Ascending aorta (tissue), 2 donors: ENCODE measurements at regions not wholly inside any gene's neighbourhood (a gene's known extent, or its start where the extent isn't known, plus 50 kb on each side); places are given as distances from the start of the nearest gene placed in this dataset.

ENCODE experiments used
- DNase-seq, 2 donors: peaks; one replicate each; pipeline ENCODE4 v3.0.0-alpha.2; 2019; ENCODE audit warnings: low spot score in 2 of 2
- H3K27ac ChIP-seq, 2 donors: fragments of 200-600 bp; sonication (generic); one replicate each; pipeline ENCODE4 v1.5.1; 2016 to 2017; ENCODE audit warnings: mild to moderate bottlenecking in 1 of 2
- H3K27me3 ChIP-seq: fragments of 200-600 bp; sonication (generic); one replicate; pipeline ENCODE4 v1.5.1; 2017
- H3K36me3 ChIP-seq, 2 donors: fragments of 200-600 bp; sonication (generic); one replicate each; pipeline ENCODE4 v1.5.1; 2016
- H3K4me1 ChIP-seq, 2 donors: fragments of 200-600 bp; sonication (generic); one replicate each; pipeline ENCODE4 v1.5.1; 2016 to 2017; ENCODE audit warnings: mild to moderate bottlenecking in 1 of 2
- H3K4me3 ChIP-seq, 2 donors: fragments of 200-600 bp; sonication (generic); one replicate each; pipeline ENCODE4 v1.5.1; 2016 to 2017; ENCODE audit warnings: mild to moderate bottlenecking in 1 of 2
- H3K9me3 ChIP-seq, 2 donors: fragments of 200-600 bp; sonication (generic); one replicate each; pipeline ENCODE4 v1.5.1; 2016
- intact Hi-C: fragments of 100-400 bp; cut with DNase I; formaldehyde crosslinking; loops from one replicate; pipeline ENCODE4 v1.15.1; 2023
- TF ChIP-seq, protein P1 (sequence below), 3 experiments: fragments of 200-600 bp in 2 of 3; fragments of 450-650 bp in 1 of 3; sonication (generic) in 2 of 3; IDR thresholded peaks; one replicate each; pipeline ENCODE4 v1.5.1; 2016 to 2019; ENCODE audit warnings: antibody characterized with exemption in 3 of 3, mild to moderate bottlenecking in 1 of 3, moderate library complexity in 1 of 3

- TF ChIP-seq, protein P1, sequence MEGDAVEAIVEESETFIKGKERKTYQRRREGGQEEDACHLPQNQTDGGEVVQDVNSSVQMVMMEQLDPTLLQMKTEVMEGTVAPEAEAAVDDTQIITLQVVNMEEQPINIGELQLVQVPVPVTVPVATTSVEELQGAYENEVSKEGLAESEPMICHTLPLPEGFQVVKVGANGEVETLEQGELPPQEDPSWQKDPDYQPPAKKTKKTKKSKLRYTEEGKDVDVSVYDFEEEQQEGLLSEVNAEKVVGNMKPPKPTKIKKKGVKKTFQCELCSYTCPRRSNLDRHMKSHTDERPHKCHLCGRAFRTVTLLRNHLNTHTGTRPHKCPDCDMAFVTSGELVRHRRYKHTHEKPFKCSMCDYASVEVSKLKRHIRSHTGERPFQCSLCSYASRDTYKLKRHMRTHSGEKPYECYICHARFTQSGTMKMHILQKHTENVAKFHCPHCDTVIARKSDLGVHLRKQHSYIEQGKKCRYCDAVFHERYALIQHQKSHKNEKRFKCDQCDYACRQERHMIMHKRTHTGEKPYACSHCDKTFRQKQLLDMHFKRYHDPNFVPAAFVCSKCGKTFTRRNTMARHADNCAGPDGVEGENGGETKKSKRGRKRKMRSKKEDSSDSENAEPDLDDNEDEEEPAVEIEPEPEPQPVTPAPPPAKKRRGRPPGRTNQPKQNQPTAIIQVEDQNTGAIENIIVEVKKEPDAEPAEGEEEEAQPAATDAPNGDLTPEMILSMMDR (IDR thresholded peaks at IDR 0.05) = no peak
- intact Hi-C loops = no loop called here
- Histone ChIP-seq H3K36me3 (no peaks in the 10 kb centered on the region), H3K4me1 (no peaks in the 10 kb centered on the region), H3K9me3 (no peaks in the 10 kb centered on the region), H3K27me3 (no peaks in the 10 kb centered on the region), H3K27ac (no peak overlapping the region), H3K4me3 (no peak overlapping the region)
- no peak for DNase-seq
Observed at GRCh38 chr2:83744855-83745254, 714.2 kb downstream of the SUCLG1 start.

DNA sequence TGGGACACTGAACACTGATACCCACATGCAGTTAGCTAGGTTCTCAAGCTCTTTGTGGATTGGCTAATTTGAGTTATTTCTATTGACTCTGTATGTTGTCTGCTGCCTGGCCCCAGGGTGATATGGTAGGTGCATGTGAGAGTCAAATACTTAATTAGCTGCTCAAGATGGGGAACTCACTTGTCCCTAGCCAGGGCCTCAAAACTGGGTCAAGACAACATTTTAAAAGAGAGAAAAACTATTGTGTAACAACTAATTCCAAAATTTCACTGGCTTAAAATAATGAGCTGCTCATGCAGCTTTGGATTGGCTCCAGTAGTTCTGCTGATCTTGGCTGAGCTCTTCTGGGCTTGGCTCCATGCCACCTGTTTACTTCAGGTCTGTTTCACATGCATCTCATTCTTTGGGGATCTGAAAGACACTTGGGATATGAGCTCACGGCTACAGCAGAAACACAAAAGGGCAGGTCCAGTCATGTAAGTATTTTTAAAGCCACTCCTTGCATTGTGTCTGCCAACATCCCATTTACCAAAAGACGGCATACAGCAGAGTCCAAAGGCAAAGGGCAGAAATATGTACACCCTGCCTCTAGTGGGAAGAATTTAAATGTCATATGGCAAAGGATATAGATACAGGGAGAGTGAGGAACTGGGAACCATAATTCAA lies 716.8 kb downstream of the SUCLG1 start:
- H3K36me3 ChIP-seq = no peaks in the 10 kb centered on the region
- no peak overlapping the region for H3K4me3 ChIP-seq
- no peaks in the 10 kb centered on the region for H3K4me1 ChIP-seq
- H3K27ac ChIP-seq = no peak overlapping the region
- intact Hi-C loops = no loop called here
- no peaks in the 10 kb centered on the region for H3K27me3 ChIP-seq
- no peak for DNase-seq
- H3K9me3 ChIP-seq = no peaks in the 10 kb centered on the region
- TF ChIP-seq, protein P1 (IDR thresholded peaks at IDR 0.05) = no peak

DNA sequence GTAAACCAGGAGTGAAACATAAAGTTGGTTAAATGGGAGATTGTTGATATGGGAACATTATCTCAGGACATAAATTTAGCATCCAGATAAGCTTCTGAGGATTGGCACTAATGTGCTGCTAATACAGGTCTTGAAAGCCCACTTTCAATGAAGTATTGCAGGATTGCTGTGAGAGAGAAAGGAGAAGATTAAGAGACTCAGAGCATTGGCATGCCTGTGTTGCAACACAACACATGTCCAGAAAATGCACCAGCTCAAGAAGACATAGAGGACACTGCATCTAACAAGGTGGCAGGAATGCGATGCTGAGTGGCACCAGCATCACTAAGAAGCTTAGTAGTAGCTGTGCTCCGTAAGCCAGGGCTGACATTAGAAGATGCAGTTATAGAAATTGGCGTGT lies 728.9 kb downstream of the SUCLG1 start:
- no peaks in the 10 kb centered on the region for H3K9me3 ChIP-seq
- H3K4me3 ChIP-seq = no peak overlapping the region
- no peak for DNase-seq
- no peaks in the 10 kb centered on the region for H3K36me3 ChIP-seq
- H3K27me3 ChIP-seq = no peaks in the 10 kb centered on the region
- no peak overlapping the region for H3K27ac ChIP-seq
- intact Hi-C loops = no loop called here
- TF ChIP-seq, protein P1 (IDR thresholded peaks at IDR 0.05) = no peak
- no peaks in the 10 kb centered on the region for H3K4me1 ChIP-seq

- DNase-seq = no peak
- Histone ChIP-seq H3K4me3 (no peak overlapping the region), H3K27me3 (no peaks in the 10 kb centered on the region), H3K9me3 (no peaks in the 10 kb centered on the region), H3K27ac (no peak overlapping the region), H3K36me3 (no peaks in the 10 kb centered on the region), H3K4me1 (no peaks in the 10 kb centered on the region)
- TF ChIP-seq, protein P1 (IDR thresholded peaks at IDR 0.05) = no peak
- intact Hi-C loops = no loop called here
Observed at GRCh38 chr2:83725735-83726134, 733.3 kb downstream of the SUCLG1 start.

DNA sequence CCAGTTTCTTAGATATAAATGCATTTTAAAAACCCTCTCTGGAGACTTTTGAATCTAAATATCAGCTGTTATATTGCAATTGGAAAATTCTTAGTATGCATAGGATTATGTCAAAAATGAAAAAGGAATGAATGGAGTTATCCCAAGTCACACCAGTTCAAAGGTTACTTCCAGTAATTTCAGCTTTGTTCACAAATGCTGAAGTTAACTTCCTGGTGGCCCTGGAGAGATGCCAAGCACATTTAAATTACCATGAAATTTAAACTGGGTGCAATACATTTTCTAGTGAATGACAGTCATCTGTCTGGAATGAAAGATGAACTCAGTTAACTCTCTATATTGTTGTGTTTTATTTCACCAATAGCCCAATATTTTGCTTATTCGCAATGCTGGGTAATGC lies 753.9 kb downstream of the SUCLG1 start:
- TF ChIP-seq, protein P1 (IDR thresholded peaks at IDR 0.05) = no peak
- Histone ChIP-seq H3K27ac (no peak overlapping the region), H3K27me3 (no peaks in the 10 kb centered on the region), H3K4me3 (no peak overlapping the region), H3K4me1 (no peaks in the 10 kb centered on the region), H3K9me3 (no peaks in the 10 kb centered on the region), H3K36me3 (no peaks in the 10 kb centered on the region)
- intact Hi-C loops = no loop called here
- DNase-seq = no peak

DNA sequence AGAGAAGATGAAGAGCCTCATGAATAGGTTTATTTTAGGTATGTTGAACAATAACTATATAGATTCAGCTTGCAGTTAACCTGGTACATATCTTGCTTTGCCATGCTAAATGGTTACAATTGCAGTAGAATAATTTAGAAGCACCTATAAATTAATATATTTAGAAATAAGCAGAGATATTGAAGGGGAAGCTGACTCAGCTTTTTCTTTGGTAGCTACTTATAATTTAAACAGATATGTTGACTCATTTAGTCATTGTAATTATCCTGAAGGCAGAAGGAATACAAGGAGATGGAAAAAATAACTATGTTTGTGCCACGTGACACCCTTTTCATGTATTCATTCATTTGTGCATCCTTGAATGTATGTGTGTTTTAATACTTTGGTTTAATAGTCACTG lies 755.5 kb downstream of the SUCLG1 start:
- Histone ChIP-seq H3K9me3 (no peaks in the 10 kb centered on the region), H3K4me3 (no peak overlapping the region), H3K27ac (no peak overlapping the region), H3K27me3 (no peaks in the 10 kb centered on the region), H3K36me3 (no peaks in the 10 kb centered on the region), H3K4me1 (no peaks in the 10 kb centered on the region)
- intact Hi-C loops = no loop called here
- TF ChIP-seq, protein P1 (IDR thresholded peaks at IDR 0.05) = no peak
- no peak for DNase-seq
